ENCODE measurements at regions not wholly inside any gene's neighbourhood (a gene's known extent, or its start where the extent isn't known, plus 50 kb on each side); places are given as distances from the start of the nearest gene placed in this dataset.

- TF ChIP-seq ARNT (IDR thresholded peaks at IDR 0.05) (no peak), HDGF (IDR thresholded peaks at IDR 0.05; ENCODE audit: borderline replicate concordance) (no peak)
Observed at GRCh38 chr12:83856803-83857202, 1055.8 kb downstream of the SLC6A15 start.
